ENCODE measurements at regions not wholly inside any gene's neighbourhood (a gene's known extent, or its start where the extent isn't known, plus 50 kb on each side); places are given as distances from the start of the nearest gene placed in this dataset.
A peak's percentile ranks its signal among the peaks of the same experiment; 100 is the strongest.

GRCh38 chr16:50463581-50464324, 84.4 kb upstream of the NKD1 start:
- ATAC-seq (replicated peaks) = no peak
- Mint-ChIP-seq H3K4me3 (no peak overlapping the region), H3K36me3 (ENCODE audit: low read depth) (no peaks in the 10 kb centered on the region), H3K4me1 (peaks cover 4% of the 10 kb centered on the region), H3K9me3 (no peaks in the 10 kb centered on the region), H3K27ac (no peak overlapping the region), H3K27me3 (peaks cover 13% of the 10 kb centered on the region)

DNA sequence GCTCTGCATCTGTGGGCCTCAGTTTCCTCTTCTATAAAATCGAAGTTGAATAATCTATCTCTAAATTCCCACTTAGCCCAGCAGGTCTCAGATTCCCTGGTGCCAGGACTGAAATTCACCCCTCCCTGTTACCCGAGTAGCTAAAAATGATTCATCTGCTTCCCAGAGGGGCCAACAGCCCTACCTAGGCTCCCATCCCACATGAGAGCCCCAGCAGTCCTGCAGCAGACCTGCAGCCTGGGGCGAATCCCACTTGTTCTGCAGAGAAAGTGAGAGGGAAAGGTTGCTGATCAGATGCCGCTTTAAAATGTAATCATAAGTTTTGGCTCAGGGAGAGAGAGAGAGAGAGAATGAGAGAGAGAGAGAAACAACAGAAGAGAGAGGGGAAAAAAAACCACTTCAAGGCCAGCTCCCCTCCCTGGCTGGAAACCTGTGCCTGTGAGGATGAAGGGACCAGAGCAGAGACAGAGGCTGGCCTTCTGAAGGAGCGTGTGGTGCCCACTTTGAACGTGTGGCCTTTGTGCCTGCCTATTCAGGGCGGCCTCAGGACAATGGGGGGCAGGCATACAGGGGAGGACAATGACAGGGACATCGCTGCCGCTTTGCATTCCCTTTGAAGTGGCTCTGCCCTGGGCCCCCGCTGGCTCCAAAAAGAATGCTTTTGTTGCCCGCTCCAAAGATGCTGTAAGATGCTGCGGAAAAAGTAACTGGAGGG, 85.2 kb upstream of the NKD1 start:
- H3K27ac Mint-ChIP-seq = peak overlapping the region; percentile 29
- no peak overlapping the region for H3K4me3 Mint-ChIP-seq
- H3K9me3 Mint-ChIP-seq = no peaks in the 10 kb centered on the region
- no peaks in the 10 kb centered on the region for H3K4me1 Mint-ChIP-seq
- no peak for ATAC-seq (replicated peaks)
- H3K36me3 Mint-ChIP-seq (ENCODE audit: low read depth) = no peaks in the 10 kb centered on the region
- peaks cover 9% of the 10 kb centered on the region for H3K27me3 Mint-ChIP-seq

- no peak for ATAC-seq (replicated peaks)
- no peaks in the 10 kb centered on the region for H3K9me3 Mint-ChIP-seq
- H3K36me3 Mint-ChIP-seq (ENCODE audit: low read depth) = no peaks in the 10 kb centered on the region
- peaks cover 10% of the 10 kb centered on the region for H3K4me1 Mint-ChIP-seq
- no peak overlapping the region for H3K27ac Mint-ChIP-seq
- no peak overlapping the region for H3K4me3 Mint-ChIP-seq
- H3K27me3 Mint-ChIP-seq = peaks cover 7% of the 10 kb centered on the region
Measured at GRCh38 chr16:50461400-50461760, 86.8 kb upstream of the NKD1 start.

DNA sequence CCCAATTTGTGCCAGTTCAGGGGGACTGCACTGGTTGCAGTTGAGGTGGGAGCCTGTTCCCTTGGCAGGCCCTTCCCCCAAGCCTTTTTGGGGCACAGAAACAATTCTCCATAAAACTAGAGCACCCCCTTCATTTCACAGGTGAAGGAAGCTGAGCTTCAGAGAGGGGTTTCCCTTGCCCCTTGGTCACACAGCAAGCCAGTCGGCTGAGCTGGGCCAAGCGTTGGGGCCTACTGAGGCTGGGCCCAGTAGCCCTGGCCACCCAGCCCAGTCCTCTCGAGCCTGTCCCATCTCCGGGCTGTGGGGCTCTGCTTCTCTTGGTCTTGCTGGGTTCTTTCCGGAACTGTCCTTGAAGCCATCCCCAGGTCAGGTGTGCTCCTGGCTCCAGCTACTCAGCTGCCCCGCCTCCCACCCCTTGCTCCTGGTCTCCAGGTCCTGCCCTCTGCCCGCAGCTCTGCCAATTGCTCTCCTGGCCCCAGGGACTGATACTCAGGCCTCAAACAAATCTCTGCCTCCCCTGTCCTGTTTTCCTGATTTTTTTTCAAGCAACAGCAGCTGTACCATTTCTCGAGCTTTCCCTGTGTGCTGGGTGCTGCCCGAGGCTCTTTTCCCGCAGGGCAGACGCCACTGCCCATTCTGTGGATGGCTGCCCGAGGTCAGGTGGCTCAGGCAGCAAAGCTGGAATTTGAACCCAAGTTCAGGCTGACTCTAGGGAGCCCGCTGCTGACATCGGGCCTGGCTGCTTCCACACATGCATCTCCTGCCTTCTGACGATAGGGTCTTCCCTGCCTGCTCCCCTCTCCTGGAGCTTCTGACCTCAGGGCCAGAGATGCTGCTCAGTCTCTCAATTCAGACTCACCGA, 87.4 kb upstream of the NKD1 start:
- no peak for ATAC-seq (replicated peaks)
- no peak overlapping the region for H3K4me3 Mint-ChIP-seq
- H3K4me1 Mint-ChIP-seq = peaks cover 10% of the 10 kb centered on the region
- peaks cover 3% of the 10 kb centered on the region for H3K27me3 Mint-ChIP-seq
- no peaks in the 10 kb centered on the region for H3K36me3 Mint-ChIP-seq (ENCODE audit: low read depth)
- no peak overlapping the region for H3K27ac Mint-ChIP-seq
- no peaks in the 10 kb centered on the region for H3K9me3 Mint-ChIP-seq

DNA sequence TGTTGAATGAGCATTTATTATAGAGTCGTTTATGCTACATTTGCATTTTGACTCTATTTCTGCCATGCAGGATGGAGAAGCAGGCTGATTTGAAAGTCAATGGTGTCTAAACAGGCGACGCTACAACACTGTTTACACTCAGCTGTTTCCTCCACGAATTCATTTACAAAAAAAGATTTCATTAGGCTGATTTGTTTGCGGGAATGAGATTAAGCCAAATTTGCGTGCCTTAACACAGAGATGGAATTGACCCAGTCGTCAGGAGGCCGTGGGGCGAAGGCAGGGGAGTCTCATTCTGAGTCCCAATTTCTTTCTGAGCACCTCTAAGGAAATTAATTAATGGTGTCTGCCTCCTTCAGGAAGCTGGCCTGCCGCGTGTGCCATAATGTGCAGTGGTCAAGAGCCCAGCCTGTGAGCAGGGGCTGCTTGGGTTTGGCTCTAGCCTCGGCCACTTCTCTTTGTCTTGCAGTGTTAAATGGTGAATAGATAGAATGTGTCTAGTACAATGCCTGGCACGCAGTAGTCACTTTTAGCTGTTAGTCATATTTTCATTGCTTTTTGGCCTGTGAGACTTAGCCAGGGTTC, 88.6 kb upstream of the NKD1 start:
- Mint-ChIP-seq H3K4me3 (no peak overlapping the region), H3K4me1 (peaks cover 10% of the 10 kb centered on the region), H3K27me3 (peaks cover 3% of the 10 kb centered on the region), H3K27ac (no peak overlapping the region), H3K36me3 (ENCODE audit: low read depth) (no peaks in the 10 kb centered on the region), H3K9me3 (no peaks in the 10 kb centered on the region)
- no peak for ATAC-seq (replicated peaks)

- no peak overlapping the region for H3K4me3 Mint-ChIP-seq
- H3K36me3 Mint-ChIP-seq (ENCODE audit: low read depth) = no peaks in the 10 kb centered on the region
- H3K27me3 Mint-ChIP-seq = peaks cover 3% of the 10 kb centered on the region
- no peak overlapping the region for H3K27ac Mint-ChIP-seq
- no peak for ATAC-seq (replicated peaks)
- H3K9me3 Mint-ChIP-seq = no peaks in the 10 kb centered on the region
- peaks cover 10% of the 10 kb centered on the region for H3K4me1 Mint-ChIP-seq
Measured at GRCh38 chr16:50458667-50459495, 89.3 kb upstream of the NKD1 start.

DNA sequence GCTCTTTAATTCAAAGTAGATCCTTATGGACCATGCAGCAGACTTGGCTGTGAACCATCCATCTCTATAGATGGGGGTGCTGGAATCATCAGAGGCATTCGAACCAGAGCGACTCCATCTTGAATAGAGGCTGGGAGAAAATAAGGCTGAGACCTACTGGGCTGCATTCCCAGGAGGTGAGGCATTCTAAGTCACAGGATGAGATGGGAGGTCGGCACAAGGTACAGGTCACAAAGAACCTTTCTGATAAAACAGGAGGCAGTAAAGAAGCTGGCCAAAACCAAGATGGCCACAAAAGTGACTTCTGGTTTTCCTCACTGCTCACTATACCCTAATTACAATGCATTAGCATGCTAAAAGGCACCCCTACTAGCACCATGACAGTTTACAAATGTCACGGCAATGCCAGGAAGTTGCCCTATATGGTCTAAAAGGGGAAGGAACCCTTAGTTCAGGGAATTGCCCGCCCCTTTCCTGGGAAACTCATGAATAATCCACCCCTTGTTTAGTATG, 89.2 kb upstream of the BRD7 start:
- no peak for ATAC-seq (replicated peaks)

DNA sequence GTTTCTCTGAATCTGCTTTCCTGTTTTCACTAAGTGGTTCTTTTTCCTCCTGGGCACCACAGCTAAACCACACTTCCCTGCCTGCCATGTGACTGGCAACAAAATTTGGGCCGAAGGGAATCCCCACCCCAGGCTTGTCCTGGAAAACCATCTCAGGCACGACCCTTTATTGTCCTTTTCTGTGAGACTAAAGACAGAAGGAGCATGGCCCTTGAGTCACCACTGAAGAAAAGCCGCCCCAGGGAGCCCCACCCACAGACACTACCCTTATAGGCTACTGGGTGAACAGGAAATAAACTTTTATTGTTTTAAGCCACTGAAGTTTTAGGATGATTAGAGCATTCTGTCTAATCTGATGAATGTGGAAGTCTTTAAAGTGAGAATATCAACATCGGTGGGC, 88.6 kb upstream of the BRD7 start:
- H3K27me3 Mint-ChIP-seq = peaks cover 3% of the 10 kb centered on the region
- H3K36me3 Mint-ChIP-seq (ENCODE audit: low read depth) = no peaks in the 10 kb centered on the region
- peak; percentile 62 for ATAC-seq (replicated peaks)
- peak overlapping the region; percentile 44 for H3K27ac Mint-ChIP-seq
- H3K4me3 Mint-ChIP-seq = no peak overlapping the region
- H3K4me1 Mint-ChIP-seq = peaks cover 10% of the 10 kb centered on the region
- H3K9me3 Mint-ChIP-seq = no peaks in the 10 kb centered on the region

More for the DNA sequence above, 89.2 kb upstream of the BRD7 start:
- Mint-ChIP-seq H3K36me3 (ENCODE audit: low read depth) (no peaks in the 10 kb centered on the region), H3K4me1 (peaks cover 10% of the 10 kb centered on the region), H3K4me3 (no peak overlapping the region), H3K27me3 (peaks cover 3% of the 10 kb centered on the region), H3K27ac (no peak overlapping the region), H3K9me3 (no peaks in the 10 kb centered on the region)

GRCh38 chr16:50455288-50455845, 86.6 kb upstream of the BRD7 start:
- peaks cover 10% of the 10 kb centered on the region for H3K4me1 Mint-ChIP-seq
- H3K27ac Mint-ChIP-seq = no peak overlapping the region
- H3K9me3 Mint-ChIP-seq = no peaks in the 10 kb centered on the region
- H3K27me3 Mint-ChIP-seq = peaks cover 3% of the 10 kb centered on the region
- no peak overlapping the region for H3K4me3 Mint-ChIP-seq
- ATAC-seq (replicated peaks) = no peak
- no peaks in the 10 kb centered on the region for H3K36me3 Mint-ChIP-seq (ENCODE audit: low read depth)

DNA sequence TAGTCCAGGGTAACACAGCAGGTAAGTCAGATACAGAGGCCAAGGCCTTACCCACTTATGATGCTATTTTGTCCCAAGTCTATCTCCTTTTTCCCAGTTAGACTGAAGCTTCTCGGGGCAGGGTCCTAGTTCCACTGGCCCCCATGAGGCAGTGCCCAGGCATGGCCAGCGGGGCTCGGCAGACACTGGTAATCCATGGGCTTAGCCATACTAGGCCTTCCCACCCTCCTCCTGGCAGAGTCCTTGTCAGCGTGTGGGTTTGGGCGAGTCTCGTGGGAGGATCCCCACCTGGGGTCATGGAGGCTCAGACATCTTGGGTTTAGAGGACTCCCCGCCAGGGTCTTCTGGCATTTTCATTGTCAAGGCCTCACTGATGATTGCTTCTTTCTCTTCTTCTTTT, 84.7 kb upstream of the BRD7 start:
- no peaks in the 10 kb centered on the region for H3K9me3 Mint-ChIP-seq
- H3K27ac Mint-ChIP-seq = no peak overlapping the region
- no peak overlapping the region for H3K4me3 Mint-ChIP-seq
- H3K27me3 Mint-ChIP-seq = peaks cover 7% of the 10 kb centered on the region
- peaks cover 10% of the 10 kb centered on the region for H3K4me1 Mint-ChIP-seq
- ATAC-seq (replicated peaks) = no peak
- no peaks in the 10 kb centered on the region for H3K36me3 Mint-ChIP-seq (ENCODE audit: low read depth)

GRCh38 chr16:50451951-50452508, 83.2 kb upstream of the BRD7 start:
- no peaks in the 10 kb centered on the region for H3K36me3 Mint-ChIP-seq (ENCODE audit: low read depth)
- H3K27ac Mint-ChIP-seq = no peak overlapping the region
- H3K4me3 Mint-ChIP-seq = no peak overlapping the region

GRCh38 chr16:50450957-50451356, 82.2 kb upstream of the BRD7 start:
- H3K36me3 Mint-ChIP-seq (ENCODE audit: low read depth) = no peaks in the 10 kb centered on the region
- H3K27ac Mint-ChIP-seq = no peak overlapping the region
- H3K9me3 Mint-ChIP-seq = no peaks in the 10 kb centered on the region
- no peak overlapping the region for H3K4me3 Mint-ChIP-seq
- ATAC-seq (replicated peaks) = no peak
- peaks cover 6% of the 10 kb centered on the region for H3K27me3 Mint-ChIP-seq
- H3K4me1 Mint-ChIP-seq = no peaks in the 10 kb centered on the region

More at GRCh38 chr16:50451951-50452508, 83.2 kb upstream of the BRD7 start:
- no peak for ATAC-seq (replicated peaks)
- H3K27me3 Mint-ChIP-seq = peaks cover 9% of the 10 kb centered on the region
- no peaks in the 10 kb centered on the region for H3K9me3 Mint-ChIP-seq
- H3K4me1 Mint-ChIP-seq = peaks cover 5% of the 10 kb centered on the region

GRCh38 chr16:50449800-50450199, 81.0 kb upstream of the BRD7 start:
- no peak overlapping the region for H3K4me3 Mint-ChIP-seq
- H3K27ac Mint-ChIP-seq = no peak overlapping the region
- H3K36me3 Mint-ChIP-seq (ENCODE audit: low read depth) = no peaks in the 10 kb centered on the region
- no peaks in the 10 kb centered on the region for H3K9me3 Mint-ChIP-seq
- ATAC-seq (replicated peaks) = no peak
- peaks cover under 1% of the 10 kb centered on the region for H3K4me1 Mint-ChIP-seq
- H3K27me3 Mint-ChIP-seq = peaks cover 6% of the 10 kb centered on the region

Measured in activated T-helper 17 cell treated with anti-CD3 and anti-CD28 coated beads, Interleukin-2, amount 50 U/mL, for 72 hours (primary cell).